Neural progenitor cell (in vitro differentiated cells): ENCODE measurements at regions not wholly inside any gene's neighbourhood (a gene's known extent, or its start where the extent isn't known, plus 50 kb on each side); places are given as distances from the start of the nearest gene placed in this dataset.

Experiments
- CTCF ChIP-seq: fragments of 200-600 bp; sonication (generic); IDR thresholded peaks from 2 replicates; pipeline ENCODE4 v1.5.1; 2017; ENCODE audit warnings: antibody characterized with exemption, mild to moderate bottlenecking
- EZH2 ChIP-seq: fragments of 200-600 bp; sonication (generic); IDR thresholded peaks from 2 replicates; pipeline ENCODE4 v1.6.1; 2017; ENCODE audit warnings: antibody characterized with exemption, mild to moderate bottlenecking, moderate library complexity
- EZH2phosphoT487 ChIP-seq: fragments of 200-600 bp; sonication (generic); IDR thresholded peaks from 2 replicates; pipeline ENCODE4 v1.6.1; 2017; ENCODE audit warnings: antibody characterized with exemption

- TF ChIP-seq CTCF: no peak
- no peak for TF ChIP-seq EZH2phosphoT487
- TF ChIP-seq EZH2: no peak
These were observed 192.9 kb downstream of the RHOU start for GRCh38 chr1:228927946-228928898.
